Heart right ventricle (tissue), 16 donors: ENCODE measurements at regions not wholly inside any gene's neighbourhood (a gene's known extent, or its start where the extent isn't known, plus 50 kb on each side); places are given as distances from the start of the nearest gene placed in this dataset.

Experiments used
- ATAC-seq, 8 donors: fragments of 200-7000 bp; cut with Tn5 transposase; one replicate each; pipeline ENCODE4 v1.9.1; 2020; ENCODE audit warnings: mild to moderate bottlenecking in 8 of 8, moderate library complexity in 8 of 8, moderate number of reproducible peaks in 1 of 8
- DNase-seq, 2 donors: peaks; one replicate each; pipeline ENCODE4 v3.0.0-alpha.2; 2020
- H3K27ac ChIP-seq, 10 donors: fragments of 200-600 bp; sonication (generic) in 2 of 10; one replicate each; pipeline versions ENCODE4 v1.5.0 to v1.8.0; 2020 to 2022; ENCODE audit warnings: mild to moderate bottlenecking in 3 of 10
- H3K27me3 ChIP-seq, 7 donors: fragments of 200-600 bp; one replicate each; pipeline ENCODE4 v1.8.0; 2021 to 2022; ENCODE audit warnings: mild to moderate bottlenecking in 2 of 7
- H3K36me3 ChIP-seq, 9 donors: fragments of 200-600 bp; sonication (generic) in 1 of 9; one replicate each; pipeline versions ENCODE4 v1.5.0 to v1.8.0; 2020 to 2022; ENCODE audit warnings: mild to moderate bottlenecking in 2 of 9
- H3K4me1 ChIP-seq, 9 donors: fragments of 200-600 bp; sonication (generic) in 1 of 9; one replicate each; pipeline versions ENCODE4 v1.5.0 to v1.8.0; 2020 to 2022; ENCODE audit warnings: mild to moderate bottlenecking in 4 of 9
- H3K4me3 ChIP-seq, 10 donors: fragments of 200-600 bp; sonication (generic) in 2 of 10; one replicate each; pipeline versions ENCODE4 v1.5.0 to v1.8.0; 2020 to 2022; ENCODE audit warnings: mild to moderate bottlenecking in 7 of 10, moderate library complexity in 2 of 10
- H3K9me3 ChIP-seq, 11 donors: fragments of 200-600 bp in 10 of 11; sonication (generic) in 2 of 11; one replicate each; pipeline versions ENCODE4 v1.5.0 to v1.8.0; 2013 to 2022; ENCODE audit warnings: mild to moderate bottlenecking in 2 of 11, control low read depth in 1 of 11, moderate library complexity in 1 of 11
- CTCF ChIP-seq, 9 donors: fragments of 200-600 bp; sonication (generic) in 2 of 9; IDR thresholded peaks; one replicate each; pipeline versions ENCODE4 v1.5.0 to v1.8.0; 2021 to 2022; ENCODE audit warnings: antibody characterized with exemption in 9 of 9, mild to moderate bottlenecking in 5 of 9, moderate library complexity in 1 of 9
- WGBS, 2 donors: extraction: QIAGEN DNeasy Blood & Tissue Kit; methylation state at CpG; one replicate each; pipeline ENCODE4 v1.1.7; 2013; ENCODE audit warnings: inconsistent platforms in 1 of 2; 5-methylcytosine and 5-hydroxymethylcytosine counted together
- intact Hi-C, 10 donors: fragments of 100-400 bp; cut with DNase I; formaldehyde crosslinking; loops; one replicate each; pipeline versions ENCODE4 v1.11.1 to v1.14.2; 2022
- donor health status: Arrhythmogenic right ventricular cardiomyopathy.
- donor health status: ischemic (EF 13 %, LVEDD 7.1; RV severe dilation, severe dysfunction).
- donor health status: healthy with polysubstance abuse.
- donor health status: DM: no; HTN: yes; CAD: no.
- donor health status: DM: no; HTN: no; CAD: no.
- donor health status: ischemic (EF 25% LVEDD 6.9; RV normal size, moderate dysfunction).
- donor health status: ischemic (EF 25% LVEDD 5.7; RV mildly dilated, moderate dysfunction).
- donor health status: healthy.
- donor health status: DM: yes; HTN: yes; CAD: no.
- donor health status: Ischemic cardiomyopathy.
- donor health status: ischemic (EF 35%, LVEDD 5.7; RV mildly dilated, moderate dysfunction).
- donor health status: nonischemic (EF 11% LVEDD 7.7; RV severe dilation, severe dysfunction).
- donor health status: DM: yes; HTN: yes; CAD: no.
- donor health status: PGD.
- donor health status: ischemic (EF 29% LVEDD 5.4; RV normal size, mild dysfunction).
- donor health status: nonischemic (EF 23%, LVEDD 6.1; RV moderate dilation, normal function).

- Histone ChIP-seq H3K9me3 (no peaks in the 10 kb centered on the region), H3K36me3 (peaks cover 0 to 2% (median 0%) of the 10 kb centered on the region in 9 donors), H3K4me1 (peaks cover 0 to 13% (median 5%) of the 10 kb centered on the region in 9 donors), H3K4me3 (no peak overlapping the region), H3K27me3 (no peaks in the 10 kb centered on the region), H3K27ac (no peak overlapping the region)
- TF ChIP-seq CTCF (IDR thresholded peaks at IDR 0.05) = no peak
- intact Hi-C loops = loop anchor here in 1 of 10 donors (10.0 kb wide), 1 partner anchor 409 kb away; no protein-coding TSS in a partner anchor
- DNase-seq (no peak), ATAC-seq (no peak)
- 72 to 77% methylated on average over 2 of the region's 2 CpGs for WGBS, 2 donors
These were observed 171.8 kb downstream of the BTG1 start for GRCh38 chr12:91973813-91974212.

DNA sequence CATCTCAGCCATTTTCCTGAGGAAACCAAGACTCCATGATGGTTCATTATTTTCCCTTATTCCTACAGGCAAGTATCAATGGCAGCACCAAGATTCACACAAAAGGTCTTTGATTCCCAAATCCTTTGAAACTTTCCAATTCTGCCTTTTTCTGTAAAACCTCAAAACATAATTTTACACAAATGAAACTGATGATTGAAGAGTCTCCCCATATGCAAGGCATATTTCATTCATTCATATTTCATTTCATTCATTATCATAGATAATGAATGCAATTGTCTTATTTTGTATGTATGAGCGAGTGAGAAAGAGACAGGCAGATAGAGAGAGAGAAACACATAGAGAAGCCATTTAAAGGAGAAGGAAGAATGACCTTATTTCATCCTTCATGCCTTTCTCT lies 172.8 kb downstream of the BTG1 start:
- WGBS, 2 donors = 90 to 93% methylated on average over 1 of the region's 1 CpG
- H3K4me3 ChIP-seq = no peak overlapping the region
- no peak for TF ChIP-seq CTCF (IDR thresholded peaks at IDR 0.05)
- intact Hi-C loops = loop anchor here in 1 of 10 donors (10.0 kb wide), 1 partner anchor 408 kb away; no protein-coding TSS in a partner anchor
- peaks cover 0 to 2% (median 0%) of the 10 kb centered on the region in 9 donors for H3K36me3 ChIP-seq
- ATAC-seq = no peak
- H3K4me1 ChIP-seq = peaks cover 0 to 7% (median 0%) of the 10 kb centered on the region in 9 donors
- H3K27ac ChIP-seq = no peak overlapping the region
- H3K27me3 ChIP-seq = no peaks in the 10 kb centered on the region
- no peak for DNase-seq
- H3K9me3 ChIP-seq = no peaks in the 10 kb centered on the region

- intact Hi-C loops = no loop called here
- no peak for DNase-seq
- 78 to 86% methylated on average over 3 of the region's 3 CpGs for WGBS, 2 donors
- Histone ChIP-seq H3K4me3 (no peak overlapping the region), H3K36me3 (no peaks in the 10 kb centered on the region), H3K9me3 (no peaks in the 10 kb centered on the region), H3K4me1 (peaks cover 0 to 14% (median 0%) of the 10 kb centered on the region in 9 donors), H3K27me3 (no peaks in the 10 kb centered on the region), H3K27ac (no peak overlapping the region)
- ATAC-seq = no peak
- no peak for TF ChIP-seq CTCF (IDR thresholded peaks at IDR 0.05)
These were observed 176.9 kb downstream of the BTG1 start for GRCh38 chr12:91968777-91969171.

DNA sequence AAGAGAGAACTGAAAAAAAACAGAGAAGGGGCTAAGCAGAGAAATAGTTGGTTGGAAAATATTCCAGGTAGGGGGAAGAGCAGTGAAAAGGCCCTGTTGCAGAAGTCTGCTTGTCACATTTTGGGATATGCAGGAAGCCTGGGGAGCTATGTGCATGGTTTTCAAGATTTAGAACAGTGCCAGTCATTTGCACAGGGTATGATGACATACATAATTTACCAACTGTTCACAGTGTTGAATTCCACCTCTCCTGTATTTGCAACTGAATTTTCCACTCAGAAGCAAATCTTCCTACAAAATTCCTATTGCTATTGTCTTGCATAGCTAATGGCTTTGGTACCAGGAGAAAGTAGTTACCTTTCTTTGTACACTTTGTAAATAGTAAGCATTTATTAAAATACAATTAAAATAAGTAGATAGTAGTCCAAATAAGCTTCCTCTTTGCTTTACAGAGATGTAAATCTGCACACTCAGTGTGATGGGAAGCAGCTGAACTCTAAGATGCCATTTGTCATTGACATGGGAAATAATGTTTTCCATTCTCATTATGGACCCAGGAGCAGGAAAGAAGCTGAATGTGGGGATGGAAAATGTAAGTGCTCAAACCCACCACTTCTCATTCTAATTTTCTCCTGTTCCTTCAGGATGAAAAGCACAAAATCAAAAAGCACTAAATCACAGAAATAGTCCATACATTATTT lies 177.4 kb downstream of the BTG1 start:
- no peaks in the 10 kb centered on the region for H3K36me3 ChIP-seq
- no peaks in the 10 kb centered on the region for H3K27me3 ChIP-seq
- intact Hi-C loops = no loop called here
- TF ChIP-seq CTCF (IDR thresholded peaks at IDR 0.05) = no peak
- no peak for DNase-seq
- H3K27ac ChIP-seq = no peak overlapping the region
- no peak overlapping the region for H3K4me3 ChIP-seq
- H3K4me1 ChIP-seq = peaks cover 0 to 14% (median 0%) of the 10 kb centered on the region in 9 donors
- H3K9me3 ChIP-seq = no peaks in the 10 kb centered on the region
- ATAC-seq = no peak
